ENCODE measurements at regions not wholly inside any gene's neighbourhood (a gene's known extent, or its start where the extent isn't known, plus 50 kb on each side); places are given as distances from the start of the nearest gene placed in this dataset.
A peak's percentile ranks its signal among the peaks of the same experiment; 100 is the strongest.

DNA sequence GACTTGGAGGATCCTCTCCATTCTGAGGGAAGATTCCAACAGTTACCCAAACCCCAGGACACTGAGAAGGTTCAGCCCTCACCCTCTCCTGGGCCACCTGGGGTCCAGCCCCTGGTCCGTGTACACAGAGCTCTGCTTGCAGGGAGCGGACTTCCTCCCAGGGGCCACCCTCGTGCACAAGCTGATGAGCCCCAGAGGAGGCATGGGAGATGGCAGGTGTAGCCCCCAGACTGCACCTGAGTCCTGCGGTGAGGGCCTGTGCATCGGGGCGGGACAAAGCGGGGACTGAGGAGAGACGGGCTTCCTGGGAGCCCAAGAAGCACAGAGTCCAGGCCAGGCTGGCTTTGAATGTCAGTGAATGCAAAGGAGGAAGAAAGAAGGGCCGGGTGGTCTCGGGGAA is 1374.9 kb downstream of the BRD1 start:
- no peak overlapping the region for H3K4me3 Mint-ChIP-seq
- H3K27me3 Mint-ChIP-seq, result peaks cover 55 to 68% of the 10 kb centered on the region in 2 donors
- DNase-seq, result no peak
- no peak for ATAC-seq (replicated peaks)
- H3K4me1 Mint-ChIP-seq, result peaks cover 5 to 7% of the 10 kb centered on the region in 2 donors
- H3K36me3 Mint-ChIP-seq, result no peaks in the 10 kb centered on the region
- H3K9me3 Mint-ChIP-seq, result no peaks in the 10 kb centered on the region
- H3K27ac Mint-ChIP-seq, result no peak overlapping the region

DNA sequence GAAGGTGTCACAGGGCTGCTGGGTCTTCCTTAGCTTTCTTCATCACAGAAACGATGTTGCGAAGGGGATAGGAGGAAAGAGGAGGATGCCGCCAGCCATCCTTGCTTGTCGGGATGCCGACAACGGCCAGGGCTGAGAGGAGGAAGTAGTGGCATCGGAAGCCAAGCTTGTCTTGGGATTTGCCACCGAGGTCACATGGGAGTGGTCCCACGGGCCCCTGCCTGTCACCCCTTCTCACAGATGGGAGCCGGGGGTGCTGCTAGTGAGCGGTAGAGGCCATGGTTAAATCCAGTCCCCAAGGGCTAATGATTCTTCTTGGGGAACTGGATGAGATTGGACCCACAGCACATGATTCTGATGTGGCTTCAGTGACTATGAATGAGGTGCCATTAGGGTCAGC is 1375.8 kb downstream of the BRD1 start:
- H3K4me1 Mint-ChIP-seq, result peaks cover 5 to 7% of the 10 kb centered on the region in 2 donors
- peaks cover 50 to 59% of the 10 kb centered on the region in 2 donors for H3K27me3 Mint-ChIP-seq
- DNase-seq (no peak), ATAC-seq (replicated peaks) (no peak)
- no peak overlapping the region for H3K27ac Mint-ChIP-seq
- H3K36me3 Mint-ChIP-seq, result no peaks in the 10 kb centered on the region
- H3K9me3 Mint-ChIP-seq, result no peaks in the 10 kb centered on the region
- H3K4me3 Mint-ChIP-seq, result no peak overlapping the region

DNA sequence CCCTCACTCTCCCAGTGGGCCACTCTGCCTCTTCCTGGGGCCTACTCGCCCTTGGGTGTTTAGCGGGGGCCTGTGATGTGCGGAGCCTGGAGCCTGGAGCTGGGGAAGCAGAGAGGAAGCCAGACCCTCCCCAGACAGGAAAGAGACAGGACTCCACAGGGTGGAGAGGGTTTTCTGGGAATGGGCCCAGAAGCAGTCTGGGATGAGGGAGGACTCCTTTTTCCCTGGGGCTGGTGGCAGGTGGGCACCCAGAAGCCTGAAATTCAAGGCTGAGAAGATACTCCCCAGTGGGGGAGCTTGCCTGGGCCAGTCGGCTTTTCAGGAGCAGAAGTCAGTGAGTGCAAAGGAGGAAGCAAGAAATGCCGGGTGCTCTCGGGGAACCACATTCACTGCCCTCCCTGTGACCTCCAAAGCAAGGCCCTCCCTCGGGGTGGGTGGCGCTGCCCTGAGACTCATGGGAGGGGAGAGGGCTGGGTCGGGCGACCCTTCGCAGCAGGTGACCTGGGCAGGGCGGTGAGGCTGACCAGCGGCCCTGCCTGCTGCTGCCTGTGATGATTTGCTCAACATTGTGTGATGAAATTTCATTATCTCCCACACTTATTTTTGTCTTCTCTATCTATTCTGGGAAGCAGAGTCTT is 1377.4 kb downstream of the BRD1 start:
- no peak overlapping the region for H3K27ac Mint-ChIP-seq
- DNase-seq (no peak), ATAC-seq (replicated peaks) (peak; percentile 68 to 78)
- H3K4me3 Mint-ChIP-seq, result no peak overlapping the region
- H3K4me1 Mint-ChIP-seq, result peaks cover 5 to 7% of the 10 kb centered on the region in 2 donors
- H3K36me3 Mint-ChIP-seq, result no peaks in the 10 kb centered on the region
- H3K9me3 Mint-ChIP-seq, result no peaks in the 10 kb centered on the region
- peaks cover 38 to 43% of the 10 kb centered on the region in 2 donors for H3K27me3 Mint-ChIP-seq

DNA sequence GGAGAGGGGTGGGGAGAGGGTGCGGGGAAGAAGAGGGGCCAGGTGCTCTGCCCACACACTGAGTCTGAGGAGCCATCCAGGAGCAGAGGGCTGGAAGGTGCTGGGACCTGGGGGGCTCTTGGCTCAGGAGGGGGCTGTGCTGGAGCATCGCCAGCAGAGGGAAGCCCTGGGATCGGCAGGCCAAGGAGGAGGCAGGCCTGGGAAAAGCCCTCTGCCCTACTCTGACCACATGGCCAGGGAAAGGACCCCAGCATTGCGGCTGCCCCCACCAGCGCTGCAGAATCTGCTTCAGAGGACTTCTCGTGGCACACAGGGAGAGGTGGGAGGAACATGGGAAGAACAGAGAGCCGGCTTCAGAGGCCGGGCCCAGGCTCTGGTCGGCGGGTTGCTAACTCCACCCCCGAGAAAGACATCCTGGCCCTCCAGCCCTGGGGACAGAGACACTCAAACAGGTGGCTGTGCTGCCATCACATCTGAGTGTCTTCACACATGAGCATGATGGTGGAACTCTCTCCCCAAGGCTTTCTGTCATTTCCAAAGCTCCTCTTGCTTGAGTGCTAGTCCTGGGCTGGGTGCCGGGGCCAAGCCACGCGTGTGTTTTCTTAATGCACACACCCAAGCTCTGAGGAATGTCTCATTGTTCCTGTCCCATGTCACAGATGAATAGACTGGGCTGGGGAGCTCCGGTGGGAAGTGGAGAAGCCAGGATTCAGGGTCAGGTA is 1378.0 kb downstream of the BRD1 start:
- ATAC-seq (replicated peaks), result no peak
- Mint-ChIP-seq H3K4me3 (no peak overlapping the region), H3K27me3 (peaks cover 36% of the 10 kb centered on the region in 2 donors), H3K9me3 (no peaks in the 10 kb centered on the region), H3K36me3 (no peaks in the 10 kb centered on the region), H3K27ac (no peak overlapping the region), H3K4me1 (peaks cover 9 to 11% of the 10 kb centered on the region in 2 donors)
- no peak for DNase-seq

DNA sequence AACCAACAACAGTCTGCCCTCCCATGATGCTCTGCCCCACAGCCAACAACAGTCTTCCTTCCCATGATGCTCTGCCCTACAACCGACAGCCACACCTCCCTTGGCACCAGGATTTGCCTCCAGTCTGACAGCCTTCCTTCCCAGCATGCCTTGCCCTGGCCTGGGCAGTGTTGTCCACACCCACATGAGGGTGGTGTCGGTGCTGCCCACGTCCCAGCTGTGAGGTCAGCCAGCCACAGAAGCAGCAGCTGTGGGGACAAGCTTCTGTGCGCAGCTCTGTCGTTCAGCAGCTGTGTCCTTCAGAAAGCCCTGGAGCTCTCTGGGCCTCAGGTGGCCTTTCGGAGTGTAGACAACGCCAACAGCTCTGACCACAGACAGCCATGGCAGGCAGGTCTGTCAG is 1378.9 kb downstream of the BRD1 start:
- H3K4me1 Mint-ChIP-seq, result peaks cover 16 to 19% of the 10 kb centered on the region in 2 donors
- no peaks in the 10 kb centered on the region for H3K36me3 Mint-ChIP-seq
- peaks cover 28 to 31% of the 10 kb centered on the region in 2 donors for H3K27me3 Mint-ChIP-seq
- H3K4me3 Mint-ChIP-seq, result no peak overlapping the region
- DNase-seq (no peak), ATAC-seq (replicated peaks) (no peak)
- no peaks in the 10 kb centered on the region for H3K9me3 Mint-ChIP-seq
- H3K27ac Mint-ChIP-seq, result no peak overlapping the region

DNA sequence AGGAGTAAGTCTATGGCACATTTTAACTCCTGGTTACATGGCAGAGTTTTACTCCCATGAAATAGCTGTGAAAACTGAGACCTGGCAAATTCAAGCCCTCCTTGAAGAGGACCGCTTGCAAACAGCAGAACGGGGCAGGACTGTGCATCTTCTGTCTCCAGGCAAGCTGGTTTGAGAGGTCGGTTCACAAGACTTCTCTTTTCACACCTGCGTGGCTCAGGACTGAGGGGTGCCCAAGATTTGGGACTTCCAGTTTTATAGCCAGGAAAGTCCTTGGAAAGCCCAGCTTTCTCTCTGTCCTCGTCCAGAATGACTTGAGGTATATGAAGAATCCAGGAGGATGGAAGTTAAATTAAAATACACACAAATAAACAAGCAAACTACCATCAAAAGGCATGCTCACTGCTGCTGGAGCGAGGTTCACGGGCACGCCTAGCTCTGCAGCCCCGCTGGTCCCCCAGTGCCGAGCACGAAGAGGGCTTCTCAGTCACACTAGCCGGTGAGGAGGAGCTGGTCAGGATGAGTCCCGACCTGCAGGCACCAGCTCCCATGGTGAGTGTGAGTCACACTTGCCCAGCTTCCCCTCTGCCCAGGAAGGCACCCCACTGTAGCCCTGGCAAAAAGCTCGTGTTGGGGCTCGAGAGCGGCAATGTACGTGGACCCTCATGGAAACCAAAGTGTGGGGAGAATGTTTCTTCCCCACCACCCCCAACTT is 1382.4 kb downstream of the BRD1 start:
- DNase-seq (no peak), ATAC-seq (replicated peaks) (no peak)
- no peak overlapping the region for H3K27ac Mint-ChIP-seq
- peaks cover 28 to 32% of the 10 kb centered on the region in 2 donors for H3K27me3 Mint-ChIP-seq
- H3K4me3 Mint-ChIP-seq, result no peak overlapping the region
- H3K36me3 Mint-ChIP-seq, result no peaks in the 10 kb centered on the region
- peaks cover 18 to 20% of the 10 kb centered on the region in 2 donors for H3K4me1 Mint-ChIP-seq
- no peaks in the 10 kb centered on the region for H3K9me3 Mint-ChIP-seq

DNA sequence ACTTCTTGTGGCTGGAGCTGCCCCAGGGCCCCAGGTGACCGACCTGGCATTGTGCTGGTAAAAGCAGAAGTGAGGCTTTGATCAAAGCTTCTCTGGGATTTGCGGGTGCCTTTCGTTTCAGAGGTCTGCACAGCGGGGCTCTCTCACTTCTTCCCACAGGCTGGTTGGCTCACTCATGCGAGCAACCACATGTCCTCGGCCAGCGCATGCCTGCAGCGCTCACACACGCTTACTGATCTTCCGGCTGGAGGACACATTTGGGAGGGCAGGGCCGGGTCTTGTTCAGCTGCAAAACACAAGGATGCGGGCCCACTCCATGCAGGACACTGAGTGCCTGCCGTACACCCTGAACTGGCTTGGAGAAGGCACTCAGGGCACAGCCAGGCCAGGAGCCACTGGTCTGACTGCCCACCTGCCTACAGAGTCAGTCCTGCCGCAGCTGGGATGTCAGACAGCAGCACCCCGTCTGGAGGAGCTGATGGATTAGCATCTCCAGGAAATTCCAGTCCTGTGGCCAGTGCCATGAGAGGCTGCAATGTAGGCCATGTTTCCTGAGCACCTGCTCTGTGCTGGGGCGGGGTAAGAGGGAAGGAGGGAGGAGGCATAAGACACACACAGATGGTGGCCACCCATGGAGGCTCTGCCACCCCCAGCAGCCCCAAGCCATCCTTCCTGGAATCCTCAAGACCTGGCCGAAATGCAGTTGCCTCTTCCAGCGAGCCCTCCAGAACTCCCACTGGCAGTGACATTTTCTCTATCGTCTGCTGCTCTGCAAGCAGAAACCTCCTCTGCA is 1383.2 kb downstream of the BRD1 start:
- H3K4me1 Mint-ChIP-seq, result peaks cover 14 to 15% of the 10 kb centered on the region in 2 donors
- DNase-seq (peak; percentile 83), ATAC-seq (replicated peaks) (peak; percentile 96 to 97)
- no peak overlapping the region for H3K4me3 Mint-ChIP-seq
- no peak overlapping the region for H3K27ac Mint-ChIP-seq
- H3K9me3 Mint-ChIP-seq, result no peaks in the 10 kb centered on the region
- peaks cover 33 to 39% of the 10 kb centered on the region in 2 donors for H3K27me3 Mint-ChIP-seq
- H3K36me3 Mint-ChIP-seq, result no peaks in the 10 kb centered on the region

DNA sequence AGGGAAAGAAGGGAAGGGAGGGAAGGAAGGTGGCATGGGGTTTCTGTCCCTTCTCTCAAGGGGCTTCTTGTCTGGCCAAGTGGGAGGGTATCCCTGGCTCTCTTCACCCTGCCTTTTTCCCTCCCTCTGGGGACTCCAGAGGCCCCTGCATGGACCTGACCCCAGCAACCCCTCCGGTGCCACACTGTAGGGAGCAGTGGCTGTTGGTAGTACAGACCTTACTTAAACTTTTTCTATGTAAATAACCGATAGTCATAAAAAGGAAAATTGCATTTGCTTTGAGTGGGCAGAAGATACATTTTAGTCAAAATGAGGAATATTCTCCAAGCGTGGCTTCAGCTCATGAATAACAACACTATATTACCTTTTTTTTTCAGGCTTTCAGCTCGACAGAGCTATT is 1384.0 kb downstream of the BRD1 start:
- Mint-ChIP-seq H3K4me1 (peaks cover 14 to 15% of the 10 kb centered on the region in 2 donors), H3K9me3 (no peaks in the 10 kb centered on the region), H3K36me3 (no peaks in the 10 kb centered on the region), H3K4me3 (no peak overlapping the region), H3K27me3 (peaks cover 42 to 46% of the 10 kb centered on the region in 2 donors), H3K27ac (no peak overlapping the region)
- DNase-seq (no peak), ATAC-seq (replicated peaks) (no peak)

DNA sequence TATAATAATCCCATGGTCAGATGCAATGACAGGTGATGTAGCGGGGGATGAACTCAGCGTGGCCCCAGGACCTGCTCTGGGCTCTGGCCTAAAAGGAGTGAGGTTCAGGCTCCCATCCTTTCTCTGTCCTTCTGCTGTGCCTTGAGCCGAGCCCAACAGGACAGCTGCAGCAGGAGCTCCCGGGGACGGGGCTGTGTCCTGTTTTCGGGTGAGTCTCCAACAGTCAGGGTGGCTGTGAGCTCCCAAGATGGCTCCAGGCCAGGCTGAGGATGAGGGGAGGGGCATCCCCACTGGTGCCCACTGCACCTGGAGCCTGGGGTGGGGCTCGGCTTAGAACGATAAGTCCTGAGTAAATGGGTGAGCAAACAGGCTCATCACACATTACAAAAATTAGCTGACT is 1385.0 kb downstream of the BRD1 start:
- H3K9me3 Mint-ChIP-seq, result no peaks in the 10 kb centered on the region
- peaks cover 0 to 1% of the 10 kb centered on the region in 2 donors for H3K36me3 Mint-ChIP-seq
- peaks cover 52 to 55% of the 10 kb centered on the region in 2 donors for H3K27me3 Mint-ChIP-seq
- DNase-seq (no peak), ATAC-seq (replicated peaks) (no peak)
- no peak overlapping the region for H3K27ac Mint-ChIP-seq
- H3K4me1 Mint-ChIP-seq, result peaks cover 14 to 15% of the 10 kb centered on the region in 2 donors
- H3K4me3 Mint-ChIP-seq, result no peak overlapping the region

DNA sequence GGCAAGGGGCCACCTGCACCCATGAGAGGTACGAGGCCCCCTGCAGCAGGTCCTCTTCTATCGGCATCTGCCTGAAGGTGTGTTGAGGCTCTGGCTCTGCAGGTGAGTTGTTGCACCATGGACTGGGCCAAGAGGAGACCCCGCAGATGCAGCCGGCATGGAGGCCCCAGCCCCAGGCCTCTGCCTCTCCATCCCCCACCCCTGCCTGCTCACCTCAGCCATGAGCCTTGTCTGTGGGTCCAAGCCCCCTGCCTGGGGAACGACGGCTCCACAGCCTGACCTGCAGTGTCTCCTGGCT is 1386.2 kb downstream of the BRD1 start:
- Mint-ChIP-seq H3K36me3 (peaks cover 0 to 1% of the 10 kb centered on the region in 2 donors), H3K4me3 (no peak overlapping the region)

DNA sequence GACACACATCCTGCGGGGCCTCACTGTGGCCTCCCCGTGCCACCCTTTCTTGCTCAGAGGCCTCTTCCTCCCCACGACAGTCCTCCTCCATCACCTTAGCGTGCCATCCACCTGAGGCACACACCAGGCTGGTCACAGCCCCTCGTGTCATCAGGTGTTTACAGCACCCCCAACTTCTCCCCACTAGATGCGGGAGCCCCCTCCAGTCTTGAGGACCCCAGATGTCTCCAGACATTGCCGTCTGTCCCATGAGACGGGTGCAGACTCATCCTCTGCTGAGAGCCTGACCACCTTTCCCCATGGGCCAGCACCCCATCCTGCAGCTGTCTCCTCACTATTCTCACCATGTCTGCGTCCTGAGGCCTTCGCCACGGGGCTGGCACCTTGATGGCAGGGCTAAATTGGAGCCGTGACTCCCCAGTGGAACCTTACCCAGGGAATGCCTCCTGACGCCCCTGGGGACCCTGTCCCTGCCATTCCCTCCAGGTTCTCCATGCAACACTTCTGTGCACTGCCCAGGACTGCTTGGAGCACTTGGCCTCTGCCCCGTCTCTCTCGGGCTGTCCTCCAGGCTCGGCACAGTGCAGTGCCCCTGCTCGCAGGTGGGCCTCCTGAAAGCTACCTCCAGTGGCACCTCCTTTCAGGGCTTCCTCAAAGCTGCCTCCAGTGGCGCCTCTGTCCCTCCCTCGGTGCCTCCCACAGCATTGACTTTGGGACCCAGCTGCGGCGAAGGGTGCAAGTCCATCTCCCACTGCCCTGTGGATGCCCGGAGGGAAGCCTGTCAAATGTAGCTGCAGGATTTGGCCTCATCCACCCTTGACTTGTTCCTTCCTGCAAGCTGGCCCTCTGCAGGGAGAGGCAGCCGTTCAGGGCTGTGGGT is 1386.8 kb downstream of the BRD1 start:
- H3K4me3 Mint-ChIP-seq, result no peak overlapping the region
- DNase-seq, result no peak
- ATAC-seq (replicated peaks), result no peak
- H3K27ac Mint-ChIP-seq, result peak overlapping the region; percentile 2
- H3K27me3 Mint-ChIP-seq, result peaks cover 68% of the 10 kb centered on the region in 2 donors
- H3K9me3 Mint-ChIP-seq, result no peaks in the 10 kb centered on the region
- peaks cover 0 to 1% of the 10 kb centered on the region in 2 donors for H3K36me3 Mint-ChIP-seq
- H3K4me1 Mint-ChIP-seq, result peaks cover 14 to 15% of the 10 kb centered on the region in 2 donors

More for the DNA sequence above, 1386.2 kb downstream of the BRD1 start:
- H3K9me3 Mint-ChIP-seq, result no peaks in the 10 kb centered on the region
- no peak for ATAC-seq (replicated peaks)
- peaks cover 14 to 15% of the 10 kb centered on the region in 2 donors for H3K4me1 Mint-ChIP-seq
- no peak overlapping the region for H3K27ac Mint-ChIP-seq
- H3K27me3 Mint-ChIP-seq, result peaks cover 62 to 63% of the 10 kb centered on the region in 2 donors
- DNase-seq, result no peak

DNA sequence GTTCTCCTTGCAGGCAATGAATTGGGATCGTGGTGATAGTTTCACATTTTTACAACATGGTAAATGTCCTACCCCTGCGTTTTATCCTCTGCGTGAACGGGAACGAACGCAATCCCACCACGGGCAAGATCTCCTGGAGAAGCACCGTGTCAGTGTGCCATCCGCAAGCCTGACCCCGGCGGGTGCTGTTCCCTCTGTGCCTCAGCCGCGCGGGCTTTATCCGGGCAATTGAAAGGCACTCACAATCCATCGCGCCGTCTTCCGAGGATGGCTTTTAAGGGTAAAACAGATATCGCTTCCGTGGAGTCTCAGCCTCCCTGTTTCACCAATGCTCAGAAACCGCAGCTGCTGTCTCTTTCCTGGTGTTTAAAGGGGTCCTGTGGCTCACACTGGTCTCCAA is 1387.5 kb downstream of the BRD1 start:
- DNase-seq (no peak), ATAC-seq (replicated peaks) (no peak)
- Mint-ChIP-seq H3K4me3 (no peak overlapping the region), H3K9me3 (no peaks in the 10 kb centered on the region), H3K27me3 (peaks cover 73 to 75% of the 10 kb centered on the region in 2 donors), H3K4me1 (peaks cover 14 to 15% of the 10 kb centered on the region in 2 donors), H3K36me3 (peaks cover 0 to 1% of the 10 kb centered on the region in 2 donors), H3K27ac (no peak overlapping the region)

DNA sequence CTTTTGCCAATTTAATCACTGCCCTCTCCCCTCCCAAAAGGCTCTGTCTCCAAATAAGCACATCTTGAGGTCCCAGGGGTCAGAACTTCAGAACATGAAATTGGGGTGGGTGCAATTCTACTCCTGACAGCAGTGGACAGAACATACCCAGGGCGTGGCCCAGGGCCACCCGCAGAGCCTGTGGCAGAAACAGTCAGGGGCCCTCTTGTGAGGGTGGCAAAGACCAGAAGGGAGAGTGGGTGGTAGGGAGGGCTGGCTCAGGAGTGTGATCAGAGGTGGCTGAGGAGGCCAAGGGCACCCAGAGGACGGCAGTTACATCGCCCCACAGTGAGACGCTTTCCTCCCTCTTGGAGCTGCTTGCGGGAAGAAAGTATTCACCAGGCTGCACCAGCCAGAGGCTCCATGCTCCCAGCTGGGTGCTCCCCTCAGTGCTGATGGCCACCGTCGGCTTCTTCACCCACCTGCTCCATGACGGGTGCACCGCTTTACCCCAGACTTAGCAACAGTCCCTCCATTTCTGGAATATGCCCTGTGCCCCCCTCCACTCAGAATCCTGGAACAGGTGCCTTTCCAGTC is 1388.0 kb downstream of the BRD1 start:
- Mint-ChIP-seq H3K27me3 (peaks cover 71 to 78% of the 10 kb centered on the region in 2 donors), H3K27ac (no peak overlapping the region), H3K4me3 (no peak overlapping the region), H3K36me3 (peaks cover 0 to 1% of the 10 kb centered on the region in 2 donors), H3K4me1 (peaks cover 10 to 11% of the 10 kb centered on the region in 2 donors), H3K9me3 (no peaks in the 10 kb centered on the region)
- ATAC-seq (replicated peaks) (no peak), DNase-seq (no peak)
